GM19351 (cell line): ENCODE measurements at regions not wholly inside any gene's neighbourhood (a gene's known extent, or its start where the extent isn't known, plus 50 kb on each side); places are given as distances from the start of the nearest gene placed in this dataset.

Experiments
- ATAC-seq: cut with Tn5 transposase; IDR thresholded peaks from one replicate; pipeline ENCODE4 v1.9.1; 2021; ENCODE audit warnings: mild to moderate bottlenecking, moderate library complexity; ENCODE audit not compliant: unreplicated experiment

DNA sequence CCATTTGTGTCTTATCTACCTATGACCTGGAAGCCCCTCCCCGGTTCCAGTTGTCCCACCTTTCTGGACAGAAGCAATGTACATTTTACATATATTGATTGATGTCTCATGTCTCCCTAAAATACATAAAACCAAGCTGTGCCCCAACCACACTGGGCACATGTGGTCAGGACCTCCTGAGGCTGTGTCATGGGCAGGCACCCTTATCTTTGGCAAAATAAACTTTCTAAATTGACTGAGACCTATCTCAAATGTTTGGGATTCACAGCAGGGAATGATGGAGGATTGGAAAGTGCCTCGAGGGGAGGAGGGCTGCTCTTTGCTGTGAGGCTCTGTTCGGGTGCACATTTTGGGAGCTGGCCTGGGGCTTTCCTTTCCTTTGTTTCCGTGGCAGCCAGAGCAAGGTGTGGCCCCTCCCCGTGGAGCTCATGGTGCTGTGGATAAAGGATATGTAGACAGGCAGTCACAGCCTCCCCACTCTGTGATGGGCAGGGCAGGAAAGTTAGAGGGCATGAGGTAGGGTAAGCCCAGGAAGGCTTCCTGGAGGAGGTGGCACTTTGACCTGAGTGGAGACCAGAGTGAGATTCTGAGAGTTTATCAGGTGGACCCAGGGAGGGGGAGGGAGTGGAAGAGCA lies 615.6 kb downstream of the TBC1D22A start:
- no peak for ATAC-seq

DNA sequence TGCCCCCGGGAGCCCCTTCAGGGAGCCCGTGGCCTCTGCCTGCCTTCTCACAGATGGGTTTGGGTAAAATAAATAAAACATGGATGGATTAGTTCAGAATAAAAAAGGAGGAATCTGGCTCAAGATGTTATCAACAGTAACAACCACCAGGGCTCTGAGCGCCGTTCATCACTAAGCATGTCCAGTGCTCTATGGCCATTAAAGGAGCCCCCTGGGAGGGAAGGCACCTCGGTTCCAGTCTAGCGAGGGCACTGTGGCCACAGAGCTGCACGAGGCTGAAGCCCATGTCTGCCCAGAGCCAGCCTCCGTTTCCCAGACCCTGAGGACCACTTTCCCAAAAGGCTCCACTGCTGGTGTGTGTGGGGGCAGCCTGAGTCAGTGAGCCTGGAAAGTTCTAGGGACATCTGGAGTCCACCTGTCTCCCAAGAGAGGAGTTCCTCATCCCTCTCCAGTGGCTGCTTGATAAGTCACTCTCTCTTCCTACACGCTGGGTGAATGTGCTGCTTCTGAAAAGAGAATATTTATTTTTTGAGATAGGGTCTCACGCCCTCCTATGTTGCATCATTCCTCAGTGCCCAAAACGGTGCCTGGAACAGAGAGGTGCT lies 614.6 kb downstream of the TBC1D22A start:
- ATAC-seq, result no peak

DNA sequence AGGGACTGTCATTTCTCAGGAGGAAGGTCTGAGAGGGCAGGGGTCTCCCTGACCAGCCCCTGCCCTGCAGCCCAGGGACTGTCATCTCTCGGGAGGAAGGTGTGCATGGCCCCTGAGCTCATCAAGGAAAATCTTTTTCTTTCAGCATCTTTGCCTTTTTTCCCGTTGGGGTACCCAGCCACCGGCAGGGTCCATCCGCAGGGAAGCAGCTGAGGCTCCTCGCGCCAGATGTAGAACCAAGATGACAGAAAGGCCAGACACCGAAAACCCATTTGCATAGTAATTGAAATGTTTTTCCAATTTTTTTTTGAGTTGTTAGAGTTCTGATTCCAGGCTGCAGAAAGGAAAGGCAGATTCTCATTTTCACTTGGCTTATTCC lies 613.9 kb downstream of the TBC1D22A start:
- no peak for ATAC-seq

DNA sequence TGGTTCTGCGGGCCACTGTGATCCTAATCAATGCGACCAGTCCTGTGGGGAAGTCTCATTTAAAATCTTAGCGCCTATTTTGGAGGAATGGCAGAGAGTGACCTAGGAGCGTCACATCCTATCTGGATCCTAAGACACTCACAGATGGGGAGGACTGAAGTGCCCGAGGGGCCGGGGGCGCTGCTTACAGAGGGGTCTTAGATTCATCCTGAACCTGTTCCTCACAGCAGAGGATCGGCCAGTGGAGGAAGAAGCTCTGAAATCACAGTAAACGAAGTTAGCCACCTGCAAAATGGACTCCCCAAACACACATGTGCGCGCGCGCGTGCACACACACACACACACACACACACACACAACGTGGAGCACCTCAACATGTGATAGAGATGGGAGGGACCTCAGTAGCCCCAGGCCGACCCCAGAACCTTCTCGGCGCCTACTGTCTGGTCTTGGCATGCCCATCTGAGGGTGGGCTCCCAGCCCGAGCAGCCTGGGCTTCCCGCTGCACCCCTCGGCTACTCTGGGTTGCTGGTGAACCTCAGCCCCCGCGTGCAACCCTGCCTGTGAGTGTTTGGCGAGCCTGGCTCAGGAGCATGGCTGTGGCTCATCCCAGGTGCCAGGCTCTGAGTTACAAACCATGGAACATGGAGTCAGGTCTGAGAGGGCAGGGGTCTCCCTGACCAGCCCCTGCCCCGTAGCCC lies 613.3 kb downstream of the TBC1D22A start:
- no peak for ATAC-seq

DNA sequence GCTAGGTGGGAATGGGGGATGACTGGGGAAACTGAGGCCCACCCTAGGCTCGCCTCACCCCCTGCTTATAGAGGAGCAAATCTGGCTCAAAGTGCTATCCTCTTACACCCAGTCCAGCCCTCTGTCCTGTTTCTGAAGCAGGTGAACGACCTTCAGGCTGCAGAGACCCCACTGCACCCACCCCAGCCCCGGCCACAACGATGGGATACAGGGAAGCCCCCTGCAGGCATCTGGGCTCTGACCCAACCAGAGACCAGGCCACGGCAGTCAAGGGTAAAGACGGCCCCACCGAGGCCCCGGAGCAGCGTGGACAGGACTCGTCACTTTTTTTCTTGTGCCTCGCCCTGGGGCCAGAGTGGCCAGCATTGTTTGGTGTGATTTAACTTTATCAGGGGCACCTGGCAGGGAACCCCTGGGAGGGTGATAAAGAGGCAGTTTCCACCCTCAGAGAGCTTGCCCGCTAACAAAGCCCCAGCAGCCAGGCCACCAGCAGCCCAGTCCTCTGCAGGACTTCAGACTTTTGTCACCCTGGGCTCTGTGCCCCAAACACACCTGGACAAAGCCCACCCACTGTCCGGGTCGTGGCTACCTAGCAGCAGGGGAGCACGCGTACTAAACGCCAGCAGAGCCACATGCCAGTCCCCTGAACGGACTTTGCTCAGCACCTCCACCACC lies 612.6 kb downstream of the TBC1D22A start:
- ATAC-seq, result no peak

DNA sequence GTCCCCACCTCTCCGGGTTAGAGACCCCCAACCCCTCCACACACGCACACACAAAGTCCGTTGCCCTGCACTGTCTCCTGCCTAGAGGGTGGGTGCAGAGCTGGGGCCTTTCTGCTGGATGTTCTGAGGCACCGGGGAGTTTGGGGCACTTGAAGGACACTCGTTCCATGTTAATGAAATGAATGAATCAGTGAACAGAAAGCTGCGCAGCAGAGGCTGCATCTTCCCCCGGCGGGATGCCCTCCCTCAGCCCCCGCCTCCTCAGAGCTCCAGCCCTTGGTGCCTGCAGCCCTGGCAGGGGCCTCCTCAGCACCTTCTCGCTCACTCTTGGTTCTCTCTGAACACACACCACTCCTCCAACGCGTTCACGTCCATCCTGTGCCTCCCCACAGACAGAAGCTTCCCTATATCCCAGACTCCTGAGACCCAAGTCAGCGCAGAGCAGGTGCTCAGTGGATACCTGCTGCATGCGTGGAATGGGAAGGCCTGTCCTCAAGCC lies 611.9 kb downstream of the TBC1D22A start:
- ATAC-seq, result no peak

DNA sequence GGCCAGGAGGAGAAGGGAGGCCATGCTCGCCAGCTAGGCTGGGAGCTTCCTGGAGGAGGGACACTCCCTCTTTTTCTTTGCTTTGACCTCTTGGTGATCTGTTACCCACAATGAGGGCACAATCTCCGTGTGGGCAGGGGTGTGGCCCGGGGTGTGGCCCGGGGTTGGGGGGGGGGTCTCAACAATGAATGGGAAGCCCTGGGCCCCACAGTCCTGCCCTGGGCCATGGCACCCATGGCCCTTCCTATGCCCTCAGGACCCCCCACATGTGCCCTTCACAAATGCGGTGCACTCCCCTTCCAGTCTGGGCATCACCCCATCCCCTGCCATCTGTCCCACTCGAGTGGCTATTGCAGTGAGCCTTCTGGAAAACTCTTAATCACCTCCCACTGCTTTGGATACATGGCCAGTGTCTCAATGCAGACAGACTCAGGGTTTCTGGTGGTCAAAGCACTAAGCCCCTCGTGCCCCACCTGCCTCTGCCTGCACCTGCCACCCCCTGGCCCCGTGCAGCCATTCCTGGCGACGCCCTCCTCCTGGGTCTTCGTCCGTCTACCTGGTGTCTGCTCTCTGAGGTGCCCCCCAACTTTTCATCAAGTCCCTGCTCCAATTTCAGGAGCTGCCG lies 611.3 kb downstream of the TBC1D22A start:
- no peak for ATAC-seq

DNA sequence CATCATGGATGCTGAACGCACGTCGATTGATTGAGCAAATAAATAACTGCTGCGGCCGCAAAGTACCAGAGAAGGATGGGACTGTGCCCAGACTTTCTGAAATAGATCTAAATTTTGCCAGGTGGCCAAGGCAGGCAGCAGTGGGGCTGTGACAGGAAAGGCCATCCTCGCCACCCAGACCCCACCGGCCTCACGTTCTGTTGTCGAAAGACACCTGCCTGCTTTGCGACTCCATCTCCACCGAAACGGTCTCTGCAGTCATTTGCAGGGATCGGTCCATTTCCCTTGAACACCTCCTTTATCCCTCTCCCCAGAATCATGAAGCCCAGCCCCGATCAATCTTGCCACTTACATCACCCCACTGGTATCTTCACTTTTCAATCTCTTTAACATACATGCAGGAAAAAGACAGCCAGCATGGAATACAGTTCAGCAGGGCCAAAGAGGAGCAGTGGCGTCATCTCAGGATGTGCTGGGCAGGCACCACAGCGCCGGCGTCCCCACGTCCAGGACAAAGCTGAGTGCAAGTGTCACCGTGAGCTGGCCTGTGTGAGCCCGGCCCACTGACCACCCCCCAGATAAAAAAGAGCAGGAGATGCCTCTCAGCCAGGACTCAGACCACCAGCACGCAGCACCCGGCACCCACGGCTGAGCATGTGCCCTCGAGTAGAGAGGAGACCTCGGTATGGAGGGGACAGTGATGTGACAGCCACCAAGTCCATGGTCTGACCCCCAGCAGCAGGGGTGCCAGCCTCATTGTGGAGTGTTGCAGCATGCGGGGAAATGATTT lies 610.3 kb downstream of the TBC1D22A start:
- ATAC-seq, result no peak

DNA sequence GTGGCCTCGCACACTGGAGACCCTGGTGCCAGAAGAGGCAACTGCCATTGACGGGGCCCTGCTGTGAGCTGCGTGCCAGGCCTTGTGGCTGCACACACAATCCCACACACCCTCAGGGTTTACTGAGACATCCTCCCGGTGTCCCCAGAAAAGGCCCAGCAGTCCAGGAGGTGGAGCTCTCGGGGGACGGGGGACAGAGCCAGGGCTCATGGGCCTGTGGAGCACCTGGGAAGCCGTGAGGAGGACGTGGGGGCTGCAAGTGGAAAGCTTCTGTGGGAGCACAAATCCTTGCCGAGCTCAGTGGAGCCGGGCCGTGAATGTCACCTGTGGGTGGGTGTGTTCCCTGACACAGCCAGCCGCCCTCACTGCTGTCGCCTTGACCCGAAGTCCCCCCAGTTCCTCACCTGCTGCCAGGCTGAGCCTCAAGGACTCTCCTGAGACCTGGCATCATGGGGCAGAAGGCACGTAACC lies 609.7 kb downstream of the TBC1D22A start:
- ATAC-seq, result no peak

DNA sequence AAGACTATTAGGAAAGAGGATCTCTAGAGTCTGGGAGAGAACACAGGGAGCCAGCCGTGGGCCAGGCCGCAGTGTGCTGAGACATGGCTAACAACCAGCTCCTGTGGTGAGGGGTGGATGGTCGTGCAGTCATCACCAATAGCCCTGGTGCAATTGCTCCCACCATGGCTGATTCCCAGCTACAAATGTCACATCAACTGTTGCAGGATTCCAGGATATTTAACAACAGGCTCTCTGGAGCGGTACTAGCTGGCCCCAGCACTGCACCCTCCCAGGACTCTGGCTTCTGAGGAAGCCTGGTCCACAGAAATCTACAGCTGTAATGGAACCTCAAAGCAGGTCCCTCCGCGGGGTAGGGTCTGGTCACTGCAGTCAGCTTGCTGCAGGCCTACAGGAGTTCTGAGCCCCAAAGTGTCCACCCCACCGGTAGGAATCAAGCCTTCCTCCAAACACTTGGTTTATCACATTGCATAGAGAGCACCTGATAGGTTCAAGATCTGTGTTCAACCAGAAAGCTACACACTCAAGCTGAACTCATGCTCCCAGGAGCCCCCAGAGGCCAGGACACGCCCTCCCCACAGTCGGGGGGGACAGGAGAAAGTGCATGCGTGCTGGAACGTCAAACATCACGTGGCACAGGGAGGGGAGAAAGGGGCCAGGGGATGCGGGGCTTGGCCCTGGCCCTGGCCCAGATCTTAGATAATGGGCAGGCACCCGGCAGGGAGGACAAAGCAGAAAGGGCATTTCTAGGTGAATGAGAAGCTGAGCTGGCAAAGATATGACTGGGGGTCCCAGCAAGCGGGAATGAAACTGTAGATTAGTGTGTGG lies 609.0 kb downstream of the TBC1D22A start:
- ATAC-seq, result no peak

DNA sequence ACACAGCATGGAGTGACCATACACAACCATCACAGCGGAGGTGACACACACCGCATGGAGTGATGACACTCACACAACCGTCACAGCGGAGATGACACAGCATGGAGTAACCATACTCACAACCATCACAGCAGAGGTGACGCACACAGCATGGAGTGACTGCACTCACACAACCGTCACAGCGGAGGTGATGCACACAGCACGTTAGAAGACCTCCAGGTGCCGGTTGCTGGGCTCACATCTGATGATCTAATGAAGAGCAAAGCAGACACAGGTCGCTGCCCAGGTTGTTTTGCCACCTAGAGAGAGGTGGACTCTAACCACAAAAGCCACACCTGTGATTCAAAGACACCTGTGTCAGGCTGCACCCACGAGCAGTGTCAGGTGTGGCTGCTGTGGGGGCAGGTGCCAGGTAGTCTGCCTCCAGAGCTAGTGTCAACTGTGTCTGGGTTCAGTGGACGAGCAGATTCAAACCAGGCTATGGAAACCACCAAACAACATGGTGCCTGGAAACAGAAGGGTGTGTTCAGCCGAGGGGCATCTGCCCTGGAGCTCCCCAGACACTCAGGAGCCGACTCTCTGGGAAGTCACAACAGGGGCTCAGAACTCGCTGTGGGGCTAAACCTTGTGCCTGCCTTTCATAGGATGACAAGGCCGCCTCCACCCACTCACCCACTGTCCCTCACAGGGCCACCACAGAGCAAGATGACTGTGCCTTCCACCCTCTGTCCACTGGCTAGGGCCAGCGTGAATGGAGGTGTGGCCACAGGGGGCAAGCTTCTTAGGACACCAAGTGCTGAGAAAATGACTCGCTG lies 608.2 kb downstream of the TBC1D22A start:
- no peak for ATAC-seq

DNA sequence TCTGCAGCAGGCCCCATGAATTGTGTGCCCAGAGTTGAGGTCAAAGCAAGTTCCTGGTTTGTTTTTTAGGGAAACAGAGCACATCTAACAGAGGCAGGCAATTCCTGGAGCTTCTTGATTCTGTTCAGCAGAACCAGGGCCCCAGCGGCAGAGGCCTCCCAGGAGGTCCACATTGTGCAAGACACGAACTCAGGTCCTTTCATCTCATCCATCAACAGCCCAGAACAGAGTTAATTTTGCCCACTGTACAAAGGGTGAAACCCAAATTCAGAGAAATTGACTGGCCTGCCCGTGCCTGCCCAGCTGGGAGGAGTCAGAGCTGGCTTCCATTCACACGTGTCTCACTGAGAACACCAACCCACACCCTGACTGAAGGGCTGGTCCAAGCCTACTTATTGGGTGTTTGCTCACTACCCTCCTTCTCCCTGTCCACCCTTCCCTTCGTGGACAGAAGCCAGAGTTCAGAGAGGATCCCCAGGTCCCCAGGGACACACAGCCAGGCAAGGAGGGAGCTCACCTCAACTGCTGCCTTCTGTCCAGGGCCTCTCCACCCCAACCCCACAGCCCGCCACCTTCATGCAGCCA lies 607.1 kb downstream of the TBC1D22A start:
- no peak for ATAC-seq

DNA sequence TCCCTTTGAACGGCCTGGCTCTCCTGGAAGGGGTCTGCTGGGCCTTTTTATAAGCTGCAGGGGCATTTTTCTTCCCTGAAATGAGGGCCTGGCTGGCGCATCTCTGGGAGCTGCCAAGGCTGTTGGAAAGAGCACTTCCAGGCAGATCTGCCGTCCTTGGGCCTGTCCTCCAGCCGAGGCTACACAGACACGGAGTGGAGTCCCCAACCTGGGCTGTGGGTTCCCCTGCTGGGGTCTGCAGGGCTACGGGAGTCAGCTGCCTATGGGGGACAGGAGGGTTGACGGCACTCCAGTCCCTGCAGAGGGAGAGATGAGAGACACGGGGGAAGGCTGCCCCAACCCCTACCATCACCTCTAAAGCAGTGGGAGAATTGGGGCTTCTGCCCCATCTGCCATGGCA lies 606.6 kb downstream of the TBC1D22A start:
- ATAC-seq, result no peak

DNA sequence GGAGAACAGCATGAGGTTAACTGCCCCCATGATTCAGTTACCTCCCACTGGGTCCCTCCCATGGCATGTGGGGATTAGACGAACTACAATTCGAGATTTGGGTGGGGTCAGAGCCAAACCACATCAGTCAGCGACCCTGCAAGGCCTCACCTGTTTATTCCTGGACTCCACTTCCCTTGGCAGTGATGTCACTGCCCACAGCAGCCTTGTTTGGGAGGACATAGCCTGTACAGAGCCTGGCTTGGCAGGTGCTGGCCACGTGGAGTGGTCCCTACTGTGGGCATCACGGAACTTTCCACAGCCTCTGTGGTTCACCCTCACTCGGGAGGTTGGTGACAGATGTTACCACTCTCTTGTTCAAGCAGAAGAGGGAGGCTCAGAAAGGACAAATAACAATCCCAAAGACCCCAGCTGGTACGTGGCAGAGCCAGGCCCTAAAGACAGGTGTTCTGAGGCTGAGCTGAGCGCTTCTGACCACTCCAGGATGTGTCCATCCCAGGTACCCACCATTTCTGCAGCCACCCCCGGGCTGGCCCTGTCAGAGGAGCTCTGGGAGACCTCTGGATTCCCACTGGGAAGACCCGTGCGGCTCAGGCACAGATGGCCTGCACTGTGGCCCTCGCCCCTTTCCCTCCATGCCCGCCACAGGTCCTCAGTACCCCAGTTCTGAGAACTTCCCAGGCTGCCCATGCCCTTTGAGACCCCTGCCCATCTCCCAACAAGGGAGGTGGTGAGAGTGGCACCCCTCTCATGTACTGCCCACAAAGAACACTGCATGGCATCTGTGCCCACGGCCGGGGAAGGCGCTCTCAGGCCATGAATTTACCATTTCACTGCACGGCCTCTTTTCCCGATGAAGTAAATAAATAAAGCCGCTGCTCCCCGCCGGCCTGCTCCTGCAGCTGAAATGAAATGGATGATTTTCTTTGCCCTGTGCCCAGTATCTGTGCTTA lies 605.8 kb downstream of the TBC1D22A start:
- no peak for ATAC-seq

DNA sequence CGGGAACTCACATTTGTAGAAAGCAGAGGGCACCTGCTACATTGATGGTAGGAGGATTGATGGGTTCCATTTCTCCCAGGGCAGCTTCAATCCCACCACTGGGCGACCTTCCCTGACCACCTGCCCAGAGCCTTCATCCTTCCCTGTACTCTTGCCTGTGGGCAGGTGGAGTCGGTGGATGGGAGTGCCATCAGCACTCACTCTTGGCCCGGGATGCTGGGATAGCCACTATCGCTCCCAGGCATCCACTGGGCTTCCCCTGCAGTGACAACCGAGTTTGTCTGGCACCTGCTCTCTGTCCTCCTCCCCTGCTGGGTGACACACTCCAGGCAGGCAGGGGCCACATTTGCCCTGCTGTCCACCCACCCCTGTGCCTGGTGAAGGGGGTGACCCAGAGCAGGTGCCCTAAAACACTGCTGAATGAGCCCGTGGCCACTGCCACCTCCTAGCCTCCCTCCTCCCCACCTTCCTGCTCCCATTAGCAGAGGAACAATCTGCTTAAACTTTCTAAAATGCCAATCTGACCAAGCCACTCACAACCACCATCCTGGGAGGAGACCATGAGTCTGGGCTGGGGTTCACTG lies 604.7 kb downstream of the TBC1D22A start:
- ATAC-seq, result no peak

DNA sequence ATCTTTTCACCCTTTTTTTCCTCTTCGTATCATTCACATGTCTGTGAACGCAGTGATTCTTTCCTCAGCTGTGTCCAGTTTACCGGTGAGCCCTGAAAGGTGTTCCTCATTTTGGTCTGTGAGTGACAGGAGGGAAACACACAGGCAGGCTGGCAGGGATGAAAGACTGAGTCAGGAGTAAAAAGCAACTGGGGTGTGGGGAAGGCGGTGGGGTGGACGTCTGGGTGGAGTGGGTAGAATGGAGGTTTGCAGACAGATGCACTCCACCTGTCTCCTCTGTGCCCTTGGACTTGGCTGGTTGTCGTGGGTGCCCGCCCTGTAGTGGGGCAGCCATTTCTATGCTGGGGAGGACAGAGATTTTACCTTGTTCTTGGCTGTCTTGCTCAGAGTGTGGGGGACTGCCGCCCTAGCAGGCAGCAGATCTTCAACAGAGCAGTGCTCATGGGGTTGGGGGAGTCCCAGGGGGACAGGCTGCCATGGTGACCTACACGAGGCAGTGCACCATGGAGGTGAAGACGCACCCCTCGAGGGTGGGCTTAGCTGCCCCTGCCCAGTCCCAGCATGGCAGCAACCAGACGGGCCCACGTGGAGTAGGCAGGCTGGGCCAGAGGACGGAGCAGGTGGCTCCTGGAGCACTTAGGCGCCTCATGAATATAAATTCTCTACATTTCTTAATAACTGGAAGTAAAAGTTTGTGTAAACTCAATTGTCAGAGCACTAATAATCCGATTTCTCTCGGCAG lies 603.7 kb downstream of the TBC1D22A start:
- no peak for ATAC-seq
